Effector memory CD4-positive, alpha-beta T cell (primary cell): ENCODE measurements at regions not wholly inside any gene's neighbourhood (a gene's known extent, or its start where the extent isn't known, plus 50 kb on each side); places are given as distances from the start of the nearest gene placed in this dataset.
"Not testable (repeated sequence)": the region's sequence is repeated elsewhere in the genome, so short reads cannot be mapped to it uniquely, and the experiment has no call there.

Source experiments
- DNase-seq, 3 donors: peaks; one replicate each; pipeline ENCODE4 v3.0.0-alpha.2; 2020
- H3K27ac ChIP-seq: 2 replicates; pipeline ENCODE4 v1.7.0; 2013; ENCODE audit warnings: mild to moderate bottlenecking, low read length, moderate library complexity; ENCODE audit not compliant: insufficient read depth, poor library complexity, severe bottlenecking
- H3K27me3 ChIP-seq: replicated peaks from 2 replicates; pipeline ENCODE4 v1.7.0; 2013; ENCODE audit warnings: mild to moderate bottlenecking, low read length; ENCODE audit not compliant: insufficient read depth, control insufficient read depth, poor library complexity, severe bottlenecking
- H3K36me3 ChIP-seq: 2 replicates; pipeline ENCODE4 v1.7.0; 2013; ENCODE audit warnings: mild to moderate bottlenecking, low read length, moderate library complexity; ENCODE audit not compliant: control insufficient read depth, insufficient read depth
- H3K4me1 ChIP-seq: 2 replicates; pipeline ENCODE4 v1.7.0; 2013; ENCODE audit warnings: low read length, mild to moderate bottlenecking; ENCODE audit not compliant: control insufficient read depth, insufficient read depth, poor library complexity, severe bottlenecking
- H3K4me3 ChIP-seq: 2 replicates; pipeline ENCODE4 v1.7.0; 2013; ENCODE audit warnings: low read length, low read depth, mild to moderate bottlenecking; ENCODE audit not compliant: insufficient read depth, poor library complexity, severe bottlenecking
- H3K9me3 ChIP-seq: 2 replicates; pipeline ENCODE4 v1.7.0; 2013; ENCODE audit warnings: mild to moderate bottlenecking, low read length, moderate library complexity; ENCODE audit not compliant: control insufficient read depth

DNA sequence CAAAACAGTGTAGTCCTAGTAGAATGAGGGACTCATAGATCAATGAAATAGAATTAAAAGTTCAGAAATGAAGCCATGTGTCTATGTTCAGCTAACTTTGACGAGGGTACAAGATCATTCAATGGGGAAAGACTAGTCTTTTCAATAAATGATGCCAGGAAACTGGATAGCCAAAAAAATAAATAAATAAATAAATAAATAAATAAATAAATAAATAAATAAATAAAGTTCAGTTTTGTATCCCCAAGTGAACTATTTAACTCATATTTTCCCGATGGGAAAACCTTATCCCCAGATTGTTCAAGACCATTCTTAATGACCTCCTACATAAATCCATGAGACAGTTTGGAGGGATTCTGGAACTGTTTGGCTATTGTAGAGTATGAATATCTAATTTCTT, 277.1 kb upstream of the EYS start:
- H3K4me1 ChIP-seq = no peaks in the 10 kb centered on the region

GRCh38 chr6:65979120-65979519, 272.1 kb upstream of the EYS start:
- Histone ChIP-seq H3K4me1 (no peaks in the 10 kb centered on the region), H3K9me3 (peaks cover 4% of the 10 kb centered on the region), H3K4me3 (no peak overlapping the region), H3K27ac (no peak overlapping the region), H3K27me3 (no peaks in the 10 kb centered on the region), H3K36me3 (no peaks in the 10 kb centered on the region)
- no peak for DNase-seq

More for the DNA sequence above, 277.1 kb upstream of the EYS start:
- no peak for DNase-seq
- Histone ChIP-seq H3K27ac (no peak overlapping the region), H3K4me3 (no peak overlapping the region), H3K27me3 (no peaks in the 10 kb centered on the region), H3K9me3 (peaks cover 8% of the 10 kb centered on the region), H3K36me3 (no peaks in the 10 kb centered on the region)

GRCh38 chr6:65971252-65971651, 264.2 kb upstream of the EYS start:
- H3K9me3 ChIP-seq, DNase-seq, H3K4me3 ChIP-seq, H3K27me3 ChIP-seq, H3K4me1 ChIP-seq, H3K27ac ChIP-seq, H3K36me3 ChIP-seq: not testable (repeated sequence)

DNA sequence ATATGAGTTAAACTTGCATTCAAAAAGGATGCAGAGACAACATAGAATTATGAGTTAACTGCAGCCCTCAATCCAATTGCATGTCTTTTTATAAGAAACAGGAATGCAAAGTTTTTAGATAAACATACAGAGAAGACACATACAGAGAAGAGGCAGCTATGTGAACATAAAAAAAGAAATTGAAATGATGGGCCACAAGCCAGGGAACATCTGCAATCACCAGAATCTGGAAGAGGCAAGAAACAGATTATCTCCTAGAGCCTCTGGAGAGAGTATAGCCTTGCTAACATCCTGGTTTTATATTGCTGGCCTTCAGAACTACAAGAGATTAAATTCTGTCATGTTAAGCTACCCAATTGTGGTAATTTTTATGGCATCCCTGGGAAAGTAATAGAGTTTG, 257.2 kb upstream of the EYS start:
- Histone ChIP-seq H3K9me3 (no peaks in the 10 kb centered on the region), H3K27ac (no peak overlapping the region), H3K27me3 (no peaks in the 10 kb centered on the region), H3K36me3 (no peaks in the 10 kb centered on the region), H3K4me1 (no peaks in the 10 kb centered on the region), H3K4me3 (no peak overlapping the region)
- no peak for DNase-seq

DNA sequence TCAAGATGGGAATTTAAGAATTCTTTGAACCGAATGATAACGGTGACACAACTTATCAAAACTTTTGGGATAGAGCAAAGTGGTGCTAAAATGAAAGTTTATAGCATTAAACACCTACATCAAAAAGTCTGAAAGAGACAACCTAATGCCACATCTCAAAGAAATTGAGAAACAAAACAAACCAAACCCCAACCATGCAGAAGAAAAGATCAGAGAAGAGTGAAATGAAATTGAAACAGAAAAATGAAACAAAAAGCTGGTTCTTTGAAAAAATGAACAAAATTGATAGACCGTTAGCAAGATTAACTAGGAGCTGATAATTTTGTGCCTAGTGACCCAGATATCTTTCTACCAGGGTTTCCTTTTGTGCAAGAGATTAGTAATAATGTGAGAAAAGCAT, 248.0 kb upstream of the EYS start:
- H3K27ac ChIP-seq = no peak overlapping the region
- no peaks in the 10 kb centered on the region for H3K27me3 ChIP-seq
- H3K4me1 ChIP-seq = no peaks in the 10 kb centered on the region
- H3K36me3 ChIP-seq = no peaks in the 10 kb centered on the region
- no peaks in the 10 kb centered on the region for H3K9me3 ChIP-seq
- no peak overlapping the region for H3K4me3 ChIP-seq
- DNase-seq = no peak

GRCh38 chr6:65948062-65948461, 241.0 kb upstream of the EYS start:
- DNase-seq = no peak
- Histone ChIP-seq H3K4me3 (no peak overlapping the region), H3K36me3 (no peaks in the 10 kb centered on the region), H3K27ac (no peak overlapping the region), H3K27me3 (no peaks in the 10 kb centered on the region), H3K9me3 (no peaks in the 10 kb centered on the region), H3K4me1 (no peaks in the 10 kb centered on the region)

- H3K36me3 ChIP-seq = no peaks in the 10 kb centered on the region
- no peak overlapping the region for H3K4me3 ChIP-seq
- H3K4me1 ChIP-seq = no peaks in the 10 kb centered on the region
- DNase-seq = no peak
- H3K9me3 ChIP-seq = no peaks in the 10 kb centered on the region
- no peak overlapping the region for H3K27ac ChIP-seq
- H3K27me3 ChIP-seq = no peaks in the 10 kb centered on the region
Measured at GRCh38 chr6:65943548-65943947, 236.5 kb upstream of the EYS start.

GRCh38 chr6:65943051-65943450, 236.0 kb upstream of the EYS start:
- no peak overlapping the region for H3K4me3 ChIP-seq
- H3K4me1 ChIP-seq = no peaks in the 10 kb centered on the region
- no peaks in the 10 kb centered on the region for H3K27me3 ChIP-seq
- H3K36me3 ChIP-seq = no peaks in the 10 kb centered on the region
- no peak for DNase-seq
- no peak overlapping the region for H3K27ac ChIP-seq
- no peaks in the 10 kb centered on the region for H3K9me3 ChIP-seq

DNA sequence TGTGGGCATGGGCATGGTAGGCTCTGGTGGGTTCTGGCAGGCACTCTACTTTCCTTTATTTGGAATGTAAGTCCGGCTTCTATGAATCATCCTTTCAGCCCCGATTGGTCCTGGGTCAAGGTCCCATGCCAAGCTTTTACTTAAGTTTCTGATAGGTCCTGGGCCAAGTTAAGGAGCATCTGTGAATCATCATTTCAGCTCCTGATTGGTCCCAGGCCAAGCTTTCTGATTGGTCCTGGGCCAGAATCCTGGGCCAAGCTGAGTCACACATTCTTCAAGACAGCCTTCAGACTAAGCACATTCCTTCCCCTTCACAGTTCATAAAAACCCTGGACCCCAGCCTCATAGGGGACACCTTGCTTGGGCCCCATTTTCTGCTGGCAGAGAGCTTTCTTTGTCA, 231.0 kb upstream of the EYS start:
- H3K36me3 ChIP-seq = no peaks in the 10 kb centered on the region
- no peak overlapping the region for H3K27ac ChIP-seq
- no peaks in the 10 kb centered on the region for H3K27me3 ChIP-seq
- H3K4me3 ChIP-seq = no peak overlapping the region
- no peaks in the 10 kb centered on the region for H3K4me1 ChIP-seq
- H3K9me3 ChIP-seq = no peaks in the 10 kb centered on the region
- no peak for DNase-seq

- DNase-seq = no peak
- Histone ChIP-seq H3K4me1 (no peaks in the 10 kb centered on the region), H3K27ac (no peak overlapping the region), H3K4me3 (no peak overlapping the region), H3K27me3 (no peaks in the 10 kb centered on the region), H3K9me3 (no peaks in the 10 kb centered on the region), H3K36me3 (no peaks in the 10 kb centered on the region)
Measured at GRCh38 chr6:65935412-65935811, 228.4 kb upstream of the EYS start.

DNA sequence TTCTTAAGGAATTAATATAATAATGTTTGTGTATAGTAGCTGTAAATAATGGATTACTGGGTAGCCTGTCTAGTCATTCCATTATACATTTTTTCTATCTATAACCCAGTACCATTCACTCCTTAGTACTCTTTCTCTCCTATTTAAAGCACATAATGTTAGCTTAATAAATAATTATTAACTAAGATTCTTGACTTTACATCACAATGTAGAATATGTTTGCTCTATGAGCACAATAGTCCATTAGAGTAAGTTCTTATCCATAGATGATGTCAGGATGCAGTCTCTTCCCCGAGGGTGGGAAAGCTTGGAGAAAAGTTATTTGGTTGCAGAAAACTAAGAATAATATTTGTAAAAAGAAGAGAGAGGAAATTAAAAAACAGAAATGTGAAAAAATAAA, 226.4 kb upstream of the EYS start:
- no peak for DNase-seq
- H3K27me3 ChIP-seq = no peaks in the 10 kb centered on the region
- no peaks in the 10 kb centered on the region for H3K9me3 ChIP-seq
- H3K27ac ChIP-seq = no peak overlapping the region
- H3K4me3 ChIP-seq = no peak overlapping the region
- H3K36me3 ChIP-seq = no peaks in the 10 kb centered on the region
- H3K4me1 ChIP-seq = no peaks in the 10 kb centered on the region
